Islet precursor cell (in vitro differentiated cells): ENCODE measurements at regions not wholly inside any gene's neighbourhood (a gene's known extent, or its start where the extent isn't known, plus 50 kb on each side); places are given as distances from the start of the nearest gene placed in this dataset.

Source experiments
- DNase-seq: peaks from one replicate; pipeline ENCODE4 v3.0.0-alpha.2; 2018

DNA sequence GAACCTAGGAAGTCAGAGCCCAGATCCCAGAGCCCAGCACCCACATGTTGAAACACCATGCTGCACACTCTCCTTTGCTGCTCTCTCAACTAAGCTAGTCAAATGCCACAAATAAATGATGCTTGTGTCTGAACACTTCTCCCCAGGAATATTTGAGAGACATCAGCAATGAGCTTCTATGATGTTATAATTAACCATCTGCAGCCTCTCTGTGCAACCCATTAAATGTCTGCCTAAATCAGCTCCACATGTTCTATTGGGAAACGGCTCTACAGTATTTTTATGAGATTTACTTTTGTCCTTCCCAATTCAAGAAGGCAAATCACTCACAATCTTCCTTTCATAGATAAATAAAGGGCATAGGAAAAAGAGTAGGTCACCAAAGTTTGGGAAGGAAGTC, 266.8 kb upstream of the PARD3B start:
- no peak for DNase-seq

DNA sequence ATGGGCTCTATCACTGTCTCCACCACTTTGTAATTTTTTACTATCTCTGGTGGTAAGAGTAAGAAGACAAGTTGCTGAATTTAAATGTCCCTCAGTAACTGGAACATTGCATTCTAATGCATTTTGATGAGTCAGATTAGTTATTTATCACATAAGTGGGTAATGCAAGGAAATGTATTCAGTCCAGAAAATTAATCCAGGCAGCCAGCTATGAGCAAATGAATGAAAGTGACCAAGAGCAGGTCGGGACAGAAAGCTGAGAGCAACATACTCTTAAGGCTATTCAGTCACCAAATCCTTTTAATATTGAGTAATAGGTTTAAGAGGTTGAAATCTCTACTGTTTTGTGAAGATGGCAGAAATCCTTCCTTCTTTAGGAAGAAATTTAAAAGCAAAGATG, 265.5 kb upstream of the PARD3B start:
- DNase-seq, result no peak

DNA sequence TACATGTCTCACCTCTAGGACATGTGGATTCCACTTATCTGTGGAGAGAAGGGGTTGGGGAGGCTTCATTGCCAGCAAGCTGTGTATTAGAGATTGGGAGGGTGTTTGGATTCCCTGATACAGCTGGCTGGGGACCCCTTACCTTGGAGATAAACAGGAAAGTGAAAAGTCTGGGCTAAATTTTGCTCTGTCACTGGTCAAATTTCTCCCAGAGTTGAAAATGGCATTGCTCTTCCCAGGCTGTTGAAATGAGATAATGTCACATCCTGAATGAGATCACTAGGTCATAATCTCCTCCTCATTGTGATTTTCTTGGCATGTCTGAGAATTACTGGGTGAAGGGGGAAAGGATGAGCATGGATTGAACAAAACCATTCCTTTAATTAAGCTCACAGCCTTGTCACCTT, 265.0 kb upstream of the PARD3B start:
- DNase-seq, result no peak

DNA sequence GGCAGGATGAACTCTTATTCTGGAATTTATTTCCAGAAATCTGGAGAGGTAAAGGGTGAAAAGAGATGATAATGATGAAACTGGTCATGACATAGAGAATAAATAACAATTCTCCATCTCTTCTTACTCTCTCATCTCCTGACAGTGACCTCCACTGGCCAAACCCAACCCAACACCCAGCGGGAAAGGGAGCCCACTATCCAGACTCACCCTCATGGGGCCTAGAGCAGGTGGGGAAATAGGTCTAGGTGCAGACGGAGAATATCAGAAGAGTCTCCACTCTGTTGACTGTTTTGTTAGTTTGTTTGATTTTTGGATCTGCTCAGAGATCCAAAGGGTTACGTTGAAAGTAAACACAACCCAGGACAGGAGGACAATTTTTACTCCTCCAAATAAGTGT, 263.2 kb upstream of the PARD3B start:
- no peak for DNase-seq

DNA sequence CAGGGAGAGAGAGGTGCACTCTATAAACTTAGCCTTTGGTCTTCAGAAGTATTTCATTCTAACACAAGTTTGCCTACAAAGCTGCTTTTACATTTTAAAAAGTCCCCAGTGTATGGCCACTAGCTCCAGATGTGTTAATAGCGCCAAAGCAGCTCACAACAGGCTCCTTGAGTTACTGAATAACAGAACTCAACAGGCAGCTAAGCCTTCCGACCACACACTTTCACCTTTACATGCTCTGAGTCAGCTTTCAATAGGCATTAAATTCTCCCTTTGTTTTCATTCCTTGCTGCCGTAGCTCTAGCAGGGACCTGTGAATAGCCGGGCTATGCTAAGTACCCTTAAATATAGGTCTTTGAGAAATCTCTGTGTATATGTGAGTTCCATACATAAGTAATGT, 262.8 kb upstream of the PARD3B start:
- peak; percentile 59 for DNase-seq

DNA sequence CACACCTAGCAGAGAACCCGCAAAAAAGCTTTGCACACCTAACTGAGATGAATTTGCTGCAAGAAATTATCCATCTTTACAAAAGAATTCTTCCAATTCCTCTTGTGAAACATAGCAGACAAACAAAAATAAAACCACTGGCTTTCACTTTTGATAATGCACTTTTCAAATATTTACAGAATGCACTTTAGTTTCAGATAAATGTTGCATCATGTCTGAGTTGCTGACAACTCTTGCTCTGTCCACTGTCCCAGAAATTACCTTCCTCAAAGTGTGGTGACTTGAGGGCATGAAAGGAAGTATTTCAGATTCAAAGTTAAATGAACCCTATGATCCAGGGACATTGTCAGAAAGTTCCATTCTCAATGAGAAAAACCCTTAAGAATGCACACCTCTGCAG, 256.2 kb upstream of the PARD3B start:
- no peak for DNase-seq

DNA sequence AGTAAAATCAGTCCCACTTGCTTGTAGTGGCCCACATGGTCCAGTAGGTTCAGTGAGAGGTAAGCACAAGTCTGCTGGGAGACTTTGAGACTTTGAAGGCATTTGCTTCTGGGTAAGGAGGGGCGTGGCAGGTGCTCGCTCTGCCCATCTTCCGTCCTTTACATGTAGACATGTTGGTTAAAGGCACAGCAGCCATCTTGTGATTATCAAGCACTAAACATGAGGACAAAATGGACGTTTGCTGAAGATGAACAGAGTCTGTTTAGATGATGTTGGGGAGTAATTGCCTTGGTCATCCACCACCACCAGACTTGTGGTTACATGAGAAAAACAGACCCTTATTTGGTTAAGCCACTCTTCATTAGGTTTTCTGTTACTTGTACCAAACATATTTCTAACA, 252.8 kb upstream of the PARD3B start:
- peak; percentile 14 for DNase-seq

DNA sequence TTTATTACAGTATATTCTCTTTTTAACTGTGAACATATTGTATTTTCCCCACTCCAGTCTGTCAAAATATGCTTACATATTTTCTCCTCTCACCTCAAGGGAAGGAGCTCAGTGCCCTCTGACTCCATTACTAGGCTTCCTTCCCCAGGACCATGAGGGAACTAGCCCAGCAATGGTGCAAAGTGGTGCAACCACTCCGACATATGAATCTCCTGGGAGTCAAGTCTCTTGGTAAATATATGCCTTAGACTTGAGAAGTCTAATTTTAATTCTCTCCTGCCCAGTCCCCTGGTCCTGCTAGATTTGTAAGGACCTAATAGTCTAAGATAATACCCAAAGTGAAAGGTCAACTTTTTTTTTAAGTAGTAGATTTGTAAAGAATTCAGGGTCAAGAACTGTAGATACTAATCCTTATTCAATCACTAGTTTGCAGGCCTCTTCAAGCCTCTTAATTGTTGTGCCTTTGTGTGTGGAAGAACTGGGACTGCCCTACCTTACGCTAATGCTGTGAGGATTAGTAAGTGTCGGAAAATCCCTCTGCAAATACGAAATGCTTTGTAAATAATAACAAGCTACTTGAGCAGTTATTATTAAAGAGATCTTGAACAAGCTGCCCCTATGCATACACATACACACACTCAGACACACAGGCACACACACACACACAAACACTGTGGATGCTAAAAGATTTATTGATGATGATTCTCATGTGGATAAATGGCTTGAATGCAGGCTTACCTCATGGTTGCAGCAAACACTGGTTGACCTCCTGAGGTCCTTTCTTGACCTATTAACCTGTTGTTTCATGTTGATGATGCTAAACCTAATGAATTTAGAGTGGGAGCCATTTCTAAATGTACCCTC, 251.2 kb upstream of the PARD3B start:
- no peak for DNase-seq

DNA sequence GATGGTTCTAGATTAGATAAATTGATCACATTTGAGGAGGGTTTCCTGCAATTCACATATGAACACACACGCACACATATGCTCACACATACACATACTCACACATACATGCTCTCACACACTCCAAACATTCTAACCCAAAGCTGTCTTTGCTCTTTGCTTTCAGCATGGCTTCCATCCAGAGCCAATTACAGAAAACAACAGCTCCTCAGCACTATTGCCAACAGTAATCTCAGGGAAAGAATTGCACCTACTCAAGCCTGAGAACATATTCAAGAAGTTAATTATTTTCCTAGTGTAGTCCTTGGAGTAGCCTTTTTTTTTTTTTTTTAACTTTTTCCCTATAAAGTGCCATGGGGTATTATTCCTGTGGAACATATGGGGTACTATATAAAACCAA, 246.9 kb upstream of the PARD3B start:
- DNase-seq, result no peak

DNA sequence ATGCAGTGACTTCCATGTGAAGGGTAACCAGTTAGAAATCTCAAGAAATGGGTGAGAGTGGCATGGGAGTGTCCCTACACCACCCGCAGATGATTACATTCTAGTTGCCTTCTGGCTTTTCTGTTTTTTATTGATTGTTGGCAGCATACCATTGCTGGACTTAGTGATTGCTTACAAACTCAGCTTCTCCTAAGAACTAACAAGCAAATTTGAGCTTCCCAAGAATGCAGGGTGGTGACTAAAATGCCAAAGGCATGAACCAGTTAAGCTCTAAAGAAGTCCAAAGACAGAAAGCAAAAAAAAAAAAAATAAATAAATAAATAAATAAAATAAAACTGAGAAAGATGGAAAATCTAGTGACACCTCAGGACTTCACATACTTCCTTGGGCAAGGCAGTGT, 245.5 kb upstream of the PARD3B start:
- no peak for DNase-seq

DNA sequence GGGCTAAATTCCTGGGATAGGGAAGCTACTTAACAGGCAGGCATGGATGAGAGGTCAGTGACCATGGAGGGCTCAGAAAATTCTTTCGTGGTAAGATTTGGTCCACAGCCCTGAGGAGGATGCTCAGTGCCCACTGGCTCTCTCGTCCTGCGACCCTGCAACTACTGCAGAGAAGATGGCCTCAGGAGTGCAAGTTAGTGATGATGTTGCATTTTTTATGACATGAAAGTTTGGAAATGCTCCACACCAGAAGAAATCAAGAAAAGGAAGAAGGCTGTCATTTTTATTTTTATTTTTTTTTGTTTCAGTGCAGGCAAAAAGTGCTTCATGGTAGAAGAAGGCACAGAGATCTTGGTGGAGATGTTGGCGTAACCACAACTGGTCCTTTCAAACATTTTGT, 238.6 kb upstream of the PARD3B start:
- no peak for DNase-seq

DNA sequence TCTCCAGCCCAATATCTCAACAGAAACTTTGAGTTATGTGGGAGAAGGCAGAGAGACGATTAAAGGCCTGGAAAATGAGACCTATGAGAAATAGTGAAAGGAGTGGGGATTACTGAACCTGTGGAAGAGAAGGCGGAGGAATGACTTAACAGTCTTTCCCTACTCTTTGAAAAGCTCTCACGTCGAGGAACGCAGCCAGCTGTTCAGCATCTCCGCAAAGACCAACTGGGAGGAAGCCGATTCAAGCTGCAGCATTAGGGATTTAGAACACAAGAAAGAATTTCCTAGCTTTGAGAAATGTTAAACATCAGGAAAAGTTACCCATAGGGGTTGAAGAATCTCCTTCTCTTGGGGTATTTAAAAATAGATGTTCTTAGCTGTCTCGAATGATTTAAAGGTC, 233.2 kb upstream of the PARD3B start:
- no peak for DNase-seq

DNA sequence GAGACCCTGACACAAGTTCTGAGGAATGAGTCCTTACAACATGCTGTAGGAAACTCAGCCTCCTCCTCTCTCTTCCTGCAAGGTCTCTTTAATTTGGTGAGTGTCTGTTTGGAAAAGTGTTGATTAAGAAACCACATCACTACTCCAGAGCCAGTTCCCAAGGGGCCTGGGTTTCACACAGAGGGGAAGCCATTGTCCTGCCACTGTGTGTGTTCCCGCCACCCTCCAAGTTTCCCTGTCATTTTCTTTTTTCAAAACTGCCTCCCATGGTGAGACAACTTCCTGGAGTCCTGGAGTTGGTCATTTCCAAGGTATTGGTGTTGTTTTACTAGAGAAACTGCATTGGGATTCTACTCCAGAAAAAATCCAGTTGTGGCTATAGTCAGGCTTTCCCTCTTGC, 232.0 kb upstream of the PARD3B start:
- DNase-seq, result no peak

DNA sequence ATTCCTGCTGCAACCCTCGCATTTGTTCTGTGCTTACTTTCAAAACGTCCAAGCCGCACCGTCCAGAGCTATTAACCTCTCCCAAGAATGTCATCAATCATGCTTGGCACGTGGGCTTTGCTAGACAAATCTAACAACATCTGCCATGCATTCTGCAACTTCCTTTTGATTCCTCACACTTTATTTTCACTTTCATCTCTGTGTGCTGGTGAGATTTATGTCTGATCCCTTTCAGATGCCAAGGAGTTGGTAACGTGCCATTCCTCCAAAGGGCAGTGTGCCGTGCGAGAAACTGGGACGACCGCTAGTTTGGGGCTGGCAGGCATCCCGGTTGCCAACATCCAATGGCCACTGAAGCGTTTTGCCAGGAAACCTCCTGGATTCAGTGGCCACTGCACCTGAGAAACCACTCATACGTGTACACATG, 230.0 kb upstream of the PARD3B start:
- no peak for DNase-seq

DNA sequence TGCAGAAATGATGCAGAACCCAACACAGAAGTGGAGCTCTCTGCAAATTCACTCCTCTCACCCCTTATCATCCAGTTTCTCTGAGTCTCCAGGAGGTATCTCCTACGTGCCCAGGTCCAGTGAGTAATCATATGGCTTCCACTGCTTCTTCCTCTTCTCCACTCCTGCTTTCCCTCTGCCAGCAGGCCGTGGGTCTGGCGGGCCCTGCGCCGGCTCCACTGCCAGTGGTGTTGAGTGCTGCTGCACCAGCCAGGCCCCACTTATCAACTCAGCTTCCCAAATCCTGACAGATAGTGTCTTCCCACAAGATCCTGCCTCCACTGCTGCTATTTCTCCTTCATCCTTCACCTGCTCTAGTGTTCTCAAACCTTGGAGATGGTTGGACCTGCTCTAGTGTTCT, 227.6 kb upstream of the PARD3B start:
- DNase-seq, result no peak

DNA sequence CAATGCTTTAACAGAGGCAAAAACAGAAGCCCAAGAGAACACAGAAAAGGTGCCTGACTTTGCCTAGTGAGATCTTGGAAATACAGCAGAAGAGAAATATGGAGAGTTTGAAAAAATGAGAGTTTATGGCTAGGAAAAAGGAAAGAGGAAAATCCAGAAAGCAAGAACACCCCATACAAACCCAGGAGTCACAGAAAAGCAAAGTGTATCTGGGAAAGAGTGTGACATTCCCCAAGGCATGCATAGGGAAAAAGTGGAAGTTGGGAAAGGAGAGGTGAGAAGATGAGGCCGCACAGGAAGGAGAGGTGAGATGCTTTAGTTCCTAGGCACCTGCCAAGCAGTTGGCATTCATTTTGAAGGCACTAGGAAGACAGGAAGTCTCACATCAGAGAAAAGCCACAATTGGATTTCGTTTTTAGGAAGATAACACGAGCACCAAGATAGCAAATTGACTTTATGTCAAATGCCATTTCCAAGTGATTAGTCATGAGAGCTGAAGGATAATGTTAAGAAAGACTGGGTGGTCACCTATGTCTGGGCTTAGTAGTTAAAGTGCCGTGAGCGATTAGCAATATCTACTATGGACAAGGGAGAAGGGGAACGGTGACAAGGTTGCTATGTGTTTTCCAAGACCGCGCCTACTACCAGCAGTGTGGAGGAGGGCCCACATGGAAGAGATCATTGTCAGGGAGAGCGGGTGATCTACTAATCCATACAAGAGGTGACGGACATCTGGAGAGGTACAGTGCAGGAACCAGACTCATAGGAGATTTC, 224.1 kb upstream of the PARD3B start:
- DNase-seq, result no peak

DNA sequence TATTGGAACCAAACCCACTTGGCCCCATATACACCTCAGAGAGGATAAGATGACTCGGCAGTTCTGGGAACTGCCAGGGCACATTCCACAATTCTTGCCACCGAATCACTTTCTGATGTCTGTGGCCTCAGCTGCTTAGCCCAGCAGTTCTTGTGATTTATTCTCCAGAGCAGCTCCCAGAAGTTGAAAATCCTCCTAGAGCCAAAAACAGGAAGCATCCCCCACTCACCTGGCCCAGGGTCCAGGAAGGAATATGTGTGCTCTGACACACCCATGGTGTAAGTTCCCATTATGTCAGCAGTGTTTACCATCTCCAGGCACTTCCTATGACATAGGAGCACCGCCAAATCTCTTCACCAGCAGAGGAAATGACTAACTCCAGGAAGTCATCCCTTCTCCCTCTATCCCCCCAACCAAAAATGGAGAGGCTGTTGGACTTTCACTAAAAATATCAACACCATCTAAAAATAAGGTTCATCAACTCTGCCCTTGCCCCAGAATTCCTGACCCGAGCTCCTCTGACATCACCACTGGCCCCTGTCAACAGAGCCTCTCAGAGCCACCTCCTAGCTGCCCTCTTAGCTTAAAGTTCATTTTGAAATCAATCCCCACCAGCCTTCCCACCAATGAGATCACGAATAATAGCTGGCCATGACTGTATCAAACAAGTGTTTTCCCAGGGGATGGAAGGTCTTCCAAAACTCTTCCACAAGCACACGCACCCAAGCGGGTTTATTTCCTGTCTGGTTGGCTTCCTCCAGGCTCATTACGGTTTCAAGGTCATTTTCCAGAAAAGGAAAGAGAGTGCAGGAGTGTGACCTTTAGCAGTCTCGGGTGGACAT, 223.1 kb upstream of the PARD3B start:
- no peak for DNase-seq

DNA sequence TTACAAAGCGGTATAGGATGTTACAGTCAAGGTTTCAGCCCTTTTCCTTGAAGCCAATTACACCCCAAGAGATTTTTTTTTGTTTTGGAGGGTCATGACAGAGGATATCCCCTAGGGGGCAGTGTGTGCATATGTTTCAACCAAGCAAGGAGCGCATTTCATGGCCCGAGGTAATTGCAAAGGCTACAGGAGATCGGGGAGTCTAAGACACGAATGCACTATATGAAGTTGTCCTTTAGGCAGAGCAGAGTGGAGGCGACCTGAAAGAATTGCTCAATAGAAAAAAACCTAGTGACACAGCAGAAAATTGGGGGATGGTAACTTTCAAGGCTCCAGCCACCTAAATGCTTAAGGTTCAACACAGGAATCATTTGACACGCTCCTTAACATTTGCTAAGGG, 219.8 kb upstream of the PARD3B start:
- peak; percentile 85 for DNase-seq

DNA sequence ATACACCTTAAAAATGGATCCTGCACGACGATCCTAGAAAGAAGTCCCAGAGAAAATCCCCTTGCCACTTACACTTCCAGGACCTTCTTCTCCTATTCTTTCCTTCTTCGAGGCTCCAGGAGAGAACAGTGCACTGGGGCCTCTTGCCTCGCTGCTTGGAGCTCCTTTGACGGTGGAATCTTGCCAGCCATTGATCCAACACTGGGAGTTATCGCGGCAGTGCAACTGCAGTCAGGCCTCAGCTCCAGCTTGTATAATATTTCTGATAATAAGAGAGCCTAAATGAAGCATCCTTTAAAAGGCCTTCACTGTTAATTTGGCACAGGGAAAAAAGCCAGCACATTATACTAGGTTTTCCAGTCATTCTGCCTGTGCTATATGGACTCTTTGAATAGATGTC, 216.9 kb upstream of the PARD3B start:
- no peak for DNase-seq

DNA sequence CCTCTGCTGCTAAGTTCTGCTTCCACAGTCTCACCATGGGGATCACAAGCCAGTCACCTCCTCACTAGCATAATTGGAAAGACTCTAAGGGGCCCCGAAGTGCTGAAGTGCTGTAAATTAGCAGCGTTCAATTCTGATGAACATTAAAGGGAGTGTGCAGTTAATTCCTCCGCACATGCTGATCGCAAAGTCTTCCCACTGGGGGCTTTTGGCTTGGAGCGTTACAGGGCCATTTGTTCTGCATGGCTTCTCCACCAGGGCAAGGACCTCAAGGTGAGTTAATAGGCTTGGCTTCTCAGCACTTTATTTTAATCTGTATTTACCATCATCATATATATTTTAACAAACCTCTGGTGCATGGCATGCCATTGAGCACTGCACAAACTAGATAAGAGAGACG, 216.3 kb upstream of the PARD3B start:
- DNase-seq, result no peak

DNA sequence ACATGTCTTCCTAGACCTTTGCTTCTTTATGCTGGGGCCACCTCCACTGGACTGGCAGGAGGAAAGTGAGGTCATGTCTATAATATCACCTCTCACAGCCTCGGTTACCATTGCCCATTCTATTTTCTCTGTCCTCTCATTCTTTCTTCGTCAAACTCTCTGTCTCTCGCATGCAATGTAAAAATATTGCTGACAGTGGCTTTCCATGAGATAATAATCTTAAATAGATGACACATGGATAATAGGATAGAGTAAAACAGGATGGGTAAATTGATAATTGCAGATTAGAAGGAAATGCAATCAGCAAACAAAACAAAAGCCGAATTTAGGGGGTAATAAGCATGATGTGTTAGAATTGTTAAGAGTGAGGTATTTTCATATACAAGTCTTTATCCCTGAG, 215.7 kb upstream of the PARD3B start:
- DNase-seq, result no peak

DNA sequence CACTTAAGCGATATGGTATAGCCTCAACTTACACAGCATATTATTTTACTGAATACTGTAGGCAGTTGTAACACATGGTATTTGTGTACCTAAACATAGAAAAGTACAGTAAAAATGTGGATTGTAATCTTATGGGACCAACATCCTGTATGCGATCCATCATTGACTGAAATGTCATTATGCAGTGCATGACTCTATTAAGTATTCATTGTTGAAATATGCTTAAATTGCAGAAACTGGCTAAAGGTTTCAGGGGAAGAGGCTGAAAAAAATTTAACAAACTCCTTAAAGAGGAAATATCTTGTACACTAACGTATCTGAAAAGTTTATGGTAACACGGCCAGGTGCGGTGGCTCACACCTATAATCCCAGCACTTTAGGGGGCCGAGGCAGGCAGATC, 214.1 kb upstream of the PARD3B start:
- no peak for DNase-seq

DNA sequence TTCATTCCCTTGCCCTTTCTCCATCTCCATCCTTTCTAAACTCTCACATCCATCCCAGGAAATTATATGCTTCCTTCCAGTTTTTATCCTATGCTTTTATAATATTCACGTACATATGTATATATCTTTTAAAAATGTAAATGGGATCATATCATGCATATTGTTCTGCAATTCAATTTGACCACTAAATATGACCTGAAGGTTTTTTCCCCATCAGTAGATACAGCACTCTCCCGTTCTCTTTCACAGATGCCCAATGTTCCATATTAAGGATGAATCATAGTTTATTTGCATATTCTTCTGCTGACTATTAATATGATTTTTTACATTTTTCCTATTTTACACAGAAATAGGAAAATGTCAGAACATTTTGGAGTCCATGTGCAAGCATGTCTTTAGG, 213.3 kb upstream of the PARD3B start:
- DNase-seq, result no peak

DNA sequence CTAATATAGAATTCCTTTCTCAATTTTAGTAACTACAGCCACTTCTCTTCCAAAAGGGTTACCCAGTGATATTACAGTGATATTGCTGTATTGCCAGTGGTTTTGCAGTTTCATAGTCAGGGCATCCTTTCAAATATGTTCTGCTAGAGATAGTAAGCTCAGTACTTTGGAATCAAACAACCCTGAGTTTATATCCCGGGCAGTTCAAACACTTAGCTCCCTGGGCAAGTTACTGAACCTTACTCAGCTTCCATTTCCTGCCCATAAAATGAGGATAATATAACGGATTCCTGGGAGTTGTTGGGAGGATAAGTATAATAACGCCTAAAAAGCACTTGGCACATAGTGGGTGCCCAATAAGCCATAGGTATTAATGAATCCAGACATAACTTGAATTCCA, 212.6 kb upstream of the PARD3B start:
- no peak for DNase-seq
